GM12865 (cell line): ENCODE measurements at regions not wholly inside any gene's neighbourhood (a gene's known extent, or its start where the extent isn't known, plus 50 kb on each side); places are given as distances from the start of the nearest gene placed in this dataset.

ENCODE experiments used
- DNase-seq: peaks from one replicate; pipeline ENCODE4 v3.0.0; 2010; ENCODE audit warnings: low read depth
- H3K4me3 ChIP-seq: 2 replicates; pipeline ENCODE4 v1.5.1; 2011; ENCODE audit warnings: mild to moderate bottlenecking, low read depth, low read length, control low read depth
- CTCF ChIP-seq: IDR thresholded peaks from 2 replicates; pipeline ENCODE4 v1.5.1; 2011; ENCODE audit warnings: low read length, control low read depth, low read depth, inconsistent platforms; ENCODE audit not compliant: insufficient read depth; ENCODE audit errors: missing control alignments

- no peak for DNase-seq
- H3K4me3 ChIP-seq, result no peak overlapping the region
- TF ChIP-seq CTCF, result no peak
Measured at GRCh38 chr3:193932136-193932535, 203.8 kb upstream of the HES1 start.

GRCh38 chr3:193932576-193932975 lies 203.4 kb upstream of the HES1 start:
- TF ChIP-seq CTCF, result no peak
- no peak overlapping the region for H3K4me3 ChIP-seq
- no peak for DNase-seq

- no peak for DNase-seq
- no peak overlapping the region for H3K4me3 ChIP-seq
- no peak for TF ChIP-seq CTCF
Measured at GRCh38 chr3:193933451-193933850, 202.5 kb upstream of the HES1 start.

- DNase-seq, result no peak
- no peak overlapping the region for H3K4me3 ChIP-seq
- no peak for TF ChIP-seq CTCF
Measured at GRCh38 chr3:193935916-193936315, 200.0 kb upstream of the HES1 start.

- DNase-seq, result no peak
- H3K4me3 ChIP-seq, result no peak overlapping the region
- TF ChIP-seq CTCF, result no peak
Measured at GRCh38 chr3:193938613-193939012, 197.3 kb upstream of the HES1 start.

- no peak overlapping the region for H3K4me3 ChIP-seq
- DNase-seq, result no peak
- no peak for TF ChIP-seq CTCF
Measured at GRCh38 chr3:193939527-193939926, 196.4 kb upstream of the HES1 start.

GRCh38 chr3:193940526-193940925 lies 195.4 kb upstream of the HES1 start:
- no peak for TF ChIP-seq CTCF
- DNase-seq, result no peak
- H3K4me3 ChIP-seq, result no peak overlapping the region
